K562 (cell line): ENCODE measurements at regions not wholly inside any gene's neighbourhood (a gene's known extent, or its start where the extent isn't known, plus 50 kb on each side); places are given as distances from the start of the nearest gene placed in this dataset.
A peak's percentile ranks its signal among the peaks of the same experiment; 100 is the strongest.

ENCODE experiments used
- ARID4B ChIP-seq: sonication (generic); formaldehyde crosslinking; IDR thresholded peaks from 2 replicates; pipeline ENCODE4 v1.8.0; 2022; ENCODE audit warnings: mild to moderate bottlenecking, missing genetic modification reagents
- CHD1 ChIP-seq: fragments of 200-600 bp; sonication (generic); IDR thresholded peaks from one replicate; pipeline ENCODE4 v1.6.1; 2012; ENCODE audit warnings: mild to moderate bottlenecking, moderate library complexity, low read length, inconsistent platforms
- EP400 ChIP-seq: fragments of 450-650 bp; IDR thresholded peaks from 2 replicates; pipeline ENCODE4 v1.6.1; 2017; ENCODE audit warnings: antibody characterized with exemption, mild to moderate bottlenecking, moderate library complexity
- FOS ChIP-seq: IDR thresholded peaks from 3 replicates; pipeline ENCODE4 v1.6.1; 2011; ENCODE audit not compliant: insufficient read length; ENCODE audit errors: extremely low read depth
- HMG20A ChIP-seq: fragments of 450-650 bp; formaldehyde crosslinking; conservative IDR thresholded peaks from 2 replicates; pipeline ENCODE4 v1.4.0; 2020; ENCODE audit warnings: mild to moderate bottlenecking, mixed read lengths
- NCOA2 ChIP-seq, 2 experiments: fragments of 450-650 bp; IDR thresholded peaks; 2 replicates each; pipeline ENCODE4 v1.6.1; 2018; ENCODE audit warnings: mild to moderate bottlenecking in 2 of 2, moderate library complexity in 1 of 2; ENCODE audit not compliant: partially characterized antibody in 2 of 2
- NRF1 ChIP-seq, 2 experiments: fragments of 450-650 bp; IDR thresholded peaks in 1 of 2; conservative IDR thresholded peaks in 1 of 2; 2 replicates each; pipeline ENCODE4 v1.6.1; 2014; ENCODE audit warnings: mild to moderate bottlenecking in 2 of 2
- PTRF ChIP-seq: fragments of 450-650 bp; IDR thresholded peaks from 2 replicates; pipeline ENCODE4 v1.6.1; 2016; ENCODE audit warnings: mild to moderate bottlenecking, missing genetic modification characterization, missing compliant biosample characterization
- RUNX1 ChIP-seq: sonication (generic); IDR thresholded peaks from 2 replicates; pipeline ENCODE4 v1.6.1; 2016; ENCODE audit warnings: antibody characterized with exemption, low read depth
- SMAD1 ChIP-seq: fragments of 150-350 bp; IDR thresholded peaks from 2 replicates; pipeline ENCODE4 v1.6.1; 2014; ENCODE audit warnings: low read length, low read depth; ENCODE audit not compliant: partially characterized antibody
- SMARCE1 ChIP-seq: fragments of 450-650 bp; IDR thresholded peaks from 2 replicates; pipeline ENCODE4 v1.7.1; 2016; ENCODE audit warnings: mild to moderate bottlenecking
- VEZF1 ChIP-seq: fragments of 200-800 bp; sonication (Bioruptor generic); IDR thresholded peaks from 2 replicates; pipeline ENCODE4 v1.6.1; 2017; ENCODE audit warnings: missing genetic modification characterization, missing compliant biosample characterization
- ZNF175 ChIP-seq: fragments of 200-800 bp; sonication (Bioruptor generic); IDR thresholded peaks from 2 replicates; pipeline ENCODE4 v1.6.1; 2016; ENCODE audit warnings: low read depth, mild to moderate bottlenecking, missing genetic modification characterization, missing compliant biosample characterization
- ZNF274 ChIP-seq: IDR thresholded peaks from 2 replicates; pipeline ENCODE4 v1.6.1; 2011; ENCODE audit warnings: low read depth, mild to moderate bottlenecking, low read length, moderate library complexity, borderline replicate concordance

- TF ChIP-seq ARID4B (CRISPR knock-in tag) (no peak), NCOA2 (IDR thresholded peaks at IDR 0.05; ENCODE audit: partially characterized antibody in 2 of 2) (no peak), VEZF1 (CRISPR knock-in tag) (no peak; the same call in 1 of the 2 replicates), HMG20A (CRISPR knock-in tag) (no peak), SMAD1 (no peak), SMARCE1 (peak; percentile 58; the same call in 1 of the 2 replicates), CHD1 (no peak), EP400 (no peak), FOS (no peak), NRF1 (conservative IDR thresholded peaks at IDR 0.05 in 1 of 2, IDR thresholded peaks at IDR 0.05 in 1 of 2) (no peak), ZNF274 (no peak), ZNF175 (CRISPR knock-in tag) (no peak), RUNX1 (no peak), PTRF (tag) (no peak)
Measured at GRCh38 chr7:84911077-84911476, 275.8 kb downstream of the SEMA3D start (continued).
